Prostate gland (tissue), 2 donors: ENCODE measurements at regions not wholly inside any gene's neighbourhood (a gene's known extent, or its start where the extent isn't known, plus 50 kb on each side); places are given as distances from the start of the nearest gene placed in this dataset.

ENCODE experiments used
- CTCF ChIP-seq, 4 experiments: fragments of 200-600 bp in 2 of 4; fragments of 450-650 bp in 2 of 4; sonication (generic) in 2 of 4; IDR thresholded peaks; 1 replicate in 3 of 4; 2 replicates in 1 of 4; pipeline ENCODE4 v1.5.1; 2016 to 2019; ENCODE audit warnings: antibody characterized with exemption in 4 of 4, mild to moderate bottlenecking in 2 of 4, moderate library complexity in 2 of 4
- POLR2A ChIP-seq: fragments of 450-650 bp; IDR thresholded peaks from one replicate; pipeline ENCODE4 v1.6.1; 2016; ENCODE audit warnings: antibody characterized with exemption, mild to moderate bottlenecking
- POLR2AphosphoS5 ChIP-seq: sonication (generic); formaldehyde crosslinking; IDR thresholded peaks from one replicate; pipeline ENCODE4 v1.6.1; 2017; ENCODE audit warnings: antibody characterized with exemption

- TF ChIP-seq CTCF (IDR thresholded peaks at IDR 0.05): no peak
- no peak for TF ChIP-seq POLR2A
- TF ChIP-seq POLR2AphosphoS5: no peak
These were observed 568.2 kb upstream of the CCDC54 start for GRCh38 chr3:106809041-106809440.
